Epithelial cell of proximal tubule (primary cell): ENCODE measurements at regions not wholly inside any gene's neighbourhood (a gene's known extent, or its start where the extent isn't known, plus 50 kb on each side); places are given as distances from the start of the nearest gene placed in this dataset.
A peak's percentile ranks its signal among the peaks of the same experiment; 100 is the strongest.

ENCODE experiments used
- DNase-seq: peaks from one replicate; pipeline ENCODE4 v3.0.0-alpha.2; 2011; ENCODE audit warnings: low read depth
- H3K4me3 ChIP-seq: 2 replicates; pipeline ENCODE4 v1.5.1; 2011; ENCODE audit warnings: low read depth, mild to moderate bottlenecking, low read length
- TF ChIP-seq, protein P1 (sequence below): conservative IDR thresholded peaks from 2 replicates; pipeline ENCODE4 v1.5.1; 2012; ENCODE audit warnings: low read depth, mild to moderate bottlenecking, low read length

DNA sequence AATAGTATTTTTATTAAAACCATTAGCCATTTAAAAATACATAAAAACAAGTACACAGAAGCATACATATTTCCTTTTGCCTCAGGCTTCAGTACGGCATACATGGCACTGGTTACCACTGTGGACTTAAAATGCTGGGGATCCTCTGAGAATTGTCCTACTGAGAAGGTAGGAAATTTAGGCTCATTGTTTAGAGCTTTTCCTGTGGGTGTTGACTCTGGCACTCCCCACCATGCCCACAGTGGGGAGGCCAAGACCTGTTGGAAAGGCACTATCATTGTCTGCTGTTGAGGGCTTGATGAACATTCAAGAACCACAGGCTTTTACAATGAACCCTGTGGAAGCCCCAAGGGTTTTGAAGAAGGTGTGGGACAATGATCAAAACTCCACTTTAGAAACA is 473.4 kb downstream of the BTBD3 start:
- DNase-seq = no peak
- TF ChIP-seq, protein P1, sequence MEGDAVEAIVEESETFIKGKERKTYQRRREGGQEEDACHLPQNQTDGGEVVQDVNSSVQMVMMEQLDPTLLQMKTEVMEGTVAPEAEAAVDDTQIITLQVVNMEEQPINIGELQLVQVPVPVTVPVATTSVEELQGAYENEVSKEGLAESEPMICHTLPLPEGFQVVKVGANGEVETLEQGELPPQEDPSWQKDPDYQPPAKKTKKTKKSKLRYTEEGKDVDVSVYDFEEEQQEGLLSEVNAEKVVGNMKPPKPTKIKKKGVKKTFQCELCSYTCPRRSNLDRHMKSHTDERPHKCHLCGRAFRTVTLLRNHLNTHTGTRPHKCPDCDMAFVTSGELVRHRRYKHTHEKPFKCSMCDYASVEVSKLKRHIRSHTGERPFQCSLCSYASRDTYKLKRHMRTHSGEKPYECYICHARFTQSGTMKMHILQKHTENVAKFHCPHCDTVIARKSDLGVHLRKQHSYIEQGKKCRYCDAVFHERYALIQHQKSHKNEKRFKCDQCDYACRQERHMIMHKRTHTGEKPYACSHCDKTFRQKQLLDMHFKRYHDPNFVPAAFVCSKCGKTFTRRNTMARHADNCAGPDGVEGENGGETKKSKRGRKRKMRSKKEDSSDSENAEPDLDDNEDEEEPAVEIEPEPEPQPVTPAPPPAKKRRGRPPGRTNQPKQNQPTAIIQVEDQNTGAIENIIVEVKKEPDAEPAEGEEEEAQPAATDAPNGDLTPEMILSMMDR = no peak
- H3K4me3 ChIP-seq = no peak overlapping the region

DNA sequence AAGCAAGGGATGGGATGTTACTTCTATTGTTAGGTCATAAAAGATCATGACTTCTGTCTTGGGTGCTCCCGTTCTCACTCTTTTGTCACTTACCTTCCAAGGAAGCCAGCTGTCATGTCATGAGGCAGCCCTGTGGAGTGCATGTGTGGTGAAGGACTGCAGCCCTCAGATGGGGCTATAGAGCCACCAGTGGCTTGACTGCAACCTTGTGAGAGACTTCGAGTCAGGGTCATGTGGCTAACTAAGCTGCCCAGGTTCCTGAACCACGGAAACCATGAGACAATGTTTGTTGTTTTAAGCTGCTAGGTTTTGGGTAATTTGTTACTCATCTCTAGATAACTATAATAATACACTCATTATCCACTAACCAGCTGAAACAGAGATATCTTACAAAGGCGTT is 477.1 kb downstream of the BTBD3 start:
- no peak overlapping the region for H3K4me3 ChIP-seq

GRCh38 chr20:12395353-12395752 is 477.7 kb downstream of the BTBD3 start:
- DNase-seq = no peak
- TF ChIP-seq, protein P1 = no peak

More for the DNA sequence above, 477.1 kb downstream of the BTBD3 start:
- TF ChIP-seq, protein P1 = peak; percentile 48
- DNase-seq = no peak

GRCh38 chr20:12395760-12396159 is 478.1 kb downstream of the BTBD3 start:
- TF ChIP-seq, protein P1 = no peak
- DNase-seq = no peak
- no peak overlapping the region for H3K4me3 ChIP-seq

More at GRCh38 chr20:12395353-12395752, 477.7 kb downstream of the BTBD3 start:
- no peak overlapping the region for H3K4me3 ChIP-seq

GRCh38 chr20:12399110-12399836 is 481.6 kb downstream of the BTBD3 start:
- no peak for DNase-seq
- H3K4me3 ChIP-seq = no peak overlapping the region
- TF ChIP-seq, protein P1 = no peak

DNA sequence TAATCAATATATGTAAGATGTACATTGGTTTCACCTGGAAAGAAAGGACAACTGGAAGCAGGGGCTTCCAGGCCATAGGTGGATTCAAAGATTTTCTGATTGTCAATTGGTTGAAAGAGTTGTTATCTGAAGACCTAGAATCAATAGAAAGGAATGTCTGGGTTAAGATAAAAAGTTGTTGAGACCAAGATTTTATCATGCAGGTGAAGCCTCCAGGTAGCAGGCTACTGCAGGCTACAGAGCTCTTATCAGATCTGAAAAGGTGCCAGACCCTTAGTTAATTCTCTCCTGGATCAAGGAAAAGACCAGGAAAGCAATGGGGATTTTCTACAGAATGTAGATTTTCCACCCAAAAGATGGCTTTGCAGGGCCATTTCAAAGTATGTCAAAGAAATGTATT is 487.2 kb downstream of the BTBD3 start:
- TF ChIP-seq, protein P1 = no peak
- H3K4me3 ChIP-seq = no peak overlapping the region

DNA sequence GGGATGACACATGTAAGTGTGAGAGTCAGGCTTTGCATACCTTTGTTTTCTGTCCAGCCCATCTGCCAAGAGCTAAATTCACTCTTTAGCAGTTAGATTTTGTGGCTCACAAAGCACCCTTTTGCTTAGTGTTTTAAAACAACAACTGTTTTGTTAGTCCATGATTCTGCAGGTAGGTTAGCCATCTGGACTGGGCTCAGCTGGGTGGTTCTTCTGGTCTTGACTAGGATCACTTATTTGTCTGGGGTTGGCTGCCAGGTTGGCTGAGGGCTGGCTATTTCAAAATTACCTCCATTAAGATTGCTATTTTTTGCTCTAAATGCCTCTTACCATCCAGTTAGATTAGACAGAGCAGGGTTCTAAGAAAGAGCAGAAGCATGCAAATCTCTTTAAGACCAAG is 489.3 kb downstream of the BTBD3 start:
- TF ChIP-seq, protein P1 = no peak
- H3K4me3 ChIP-seq = no peak overlapping the region
- DNase-seq = no peak

More for the DNA sequence above, 487.2 kb downstream of the BTBD3 start:
- no peak for DNase-seq
